ENCODE measurements at regions not wholly inside any gene's neighbourhood (a gene's known extent, or its start where the extent isn't known, plus 50 kb on each side); places are given as distances from the start of the nearest gene placed in this dataset.

DNA sequence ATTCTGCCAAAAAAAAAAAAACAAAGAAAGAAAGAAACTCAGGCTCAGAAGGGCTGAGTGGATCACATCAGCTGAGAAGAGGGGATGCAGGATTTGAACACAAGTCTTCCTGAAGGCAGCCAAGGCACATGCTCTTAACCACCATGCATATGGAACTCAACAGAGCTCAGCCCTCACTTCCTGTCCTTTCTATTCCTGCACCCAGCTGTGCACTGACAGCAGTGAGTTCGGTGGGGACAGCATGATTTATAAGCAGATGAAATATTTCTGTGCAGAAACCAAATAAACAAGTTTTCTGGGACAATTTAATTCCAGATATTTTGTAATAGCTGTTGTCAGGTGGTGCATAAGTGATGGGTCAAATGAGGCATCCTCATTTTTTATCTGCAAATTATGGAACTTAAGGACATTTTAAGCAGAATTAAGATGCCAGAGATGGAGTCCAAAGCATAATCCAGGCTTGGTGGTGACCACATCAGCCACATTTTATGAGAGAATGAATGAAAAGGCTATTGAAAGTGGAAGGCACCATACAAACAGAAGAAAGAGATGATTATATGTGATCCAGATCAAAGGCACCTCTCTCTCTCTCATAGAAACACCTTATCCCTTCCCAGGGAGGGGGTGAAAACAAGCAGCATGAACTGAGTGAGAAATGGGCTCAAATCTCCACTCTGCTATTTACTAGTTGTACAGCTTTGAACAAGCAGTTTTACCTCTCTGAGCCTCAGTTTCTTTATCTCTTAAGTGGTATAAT is 303.6 kb upstream of the MSX2 start (continued):
- TF ChIP-seq E2F6 (IDR thresholded peaks at IDR 0.05) (no peak), TAF1 (IDR thresholded peaks at IDR 0.05; ENCODE audit: low read depth, low read length) (no peak), SP4 (IDR thresholded peaks at IDR 0.05; ENCODE audit: low read length) (no peak)
